Activated CD8-positive, alpha-beta memory T cell treated with anti-CD3 and anti-CD28 coated beads, Interleukin-2, amount 50 U/mL, for 4 hours (primary cell): ENCODE measurements at regions not wholly inside any gene's neighbourhood (a gene's known extent, or its start where the extent isn't known, plus 50 kb on each side); places are given as distances from the start of the nearest gene placed in this dataset.

Experiments used
- DNase-seq: peaks from one replicate; pipeline ENCODE4 v3.0.0-alpha.2; 2020

DNA sequence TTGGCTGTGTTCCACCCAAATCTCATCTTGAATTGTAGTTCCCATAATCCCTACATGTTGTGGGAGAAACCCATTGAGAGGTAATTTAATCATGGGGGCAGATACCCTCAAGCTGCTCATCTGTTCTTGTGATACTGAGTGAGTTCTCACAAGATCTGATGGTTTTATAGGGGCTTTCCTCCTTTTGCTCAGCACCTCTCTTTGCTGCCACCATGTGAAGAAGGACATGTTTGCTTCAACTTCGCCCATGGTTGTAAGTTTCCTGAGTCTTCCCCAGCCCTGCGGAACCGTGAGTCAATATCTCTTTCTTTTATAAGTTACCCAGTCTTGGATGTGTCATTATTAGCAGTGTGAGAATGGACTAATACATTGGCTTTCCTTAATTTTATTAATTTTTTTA, 527.8 kb downstream of the MDFIC start:
- DNase-seq, result no peak

DNA sequence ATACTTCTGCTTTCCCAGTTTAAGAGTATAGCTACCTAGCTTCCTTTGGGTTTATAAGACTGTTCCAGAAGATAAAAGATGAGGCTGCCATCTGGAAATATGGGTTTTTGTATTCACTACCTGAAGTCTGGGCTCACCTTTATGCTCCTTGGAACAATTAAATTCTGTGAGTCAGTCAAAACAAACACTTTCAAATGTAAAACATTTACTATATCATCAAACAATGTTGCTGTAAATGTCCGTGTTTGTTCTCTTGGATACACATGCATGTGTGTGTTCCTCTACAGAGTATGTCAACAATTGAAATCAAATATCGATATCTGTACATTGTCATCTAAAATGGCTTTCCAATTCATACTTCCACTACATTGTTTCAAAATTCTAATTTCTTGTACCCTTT, 525.6 kb downstream of the MDFIC start:
- DNase-seq, result no peak

DNA sequence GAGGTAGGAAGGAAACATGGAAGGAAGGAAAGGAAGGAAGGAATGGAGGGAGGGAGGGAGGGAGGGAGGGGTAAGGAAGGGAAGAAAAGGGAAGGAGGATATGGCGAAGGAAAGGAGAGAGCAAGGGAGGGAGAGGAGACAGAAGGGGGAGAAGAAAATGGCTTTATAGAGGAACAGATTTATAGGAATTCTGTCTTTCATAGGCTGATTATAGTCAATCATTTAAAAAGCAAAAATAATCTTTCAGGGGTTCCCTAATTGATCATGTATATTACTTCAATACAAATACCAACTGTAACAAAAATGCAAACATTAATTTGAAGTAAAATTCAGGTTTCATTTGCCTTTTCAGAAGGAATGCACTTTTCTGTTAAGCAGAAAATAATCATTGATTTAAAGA, 519.1 kb downstream of the MDFIC start:
- DNase-seq, result no peak

GRCh38 chr7:115435178-115435577, 513.3 kb downstream of the MDFIC start:
- no peak for DNase-seq

GRCh38 chr7:115429918-115430317, 508.0 kb downstream of the MDFIC start:
- no peak for DNase-seq

DNA sequence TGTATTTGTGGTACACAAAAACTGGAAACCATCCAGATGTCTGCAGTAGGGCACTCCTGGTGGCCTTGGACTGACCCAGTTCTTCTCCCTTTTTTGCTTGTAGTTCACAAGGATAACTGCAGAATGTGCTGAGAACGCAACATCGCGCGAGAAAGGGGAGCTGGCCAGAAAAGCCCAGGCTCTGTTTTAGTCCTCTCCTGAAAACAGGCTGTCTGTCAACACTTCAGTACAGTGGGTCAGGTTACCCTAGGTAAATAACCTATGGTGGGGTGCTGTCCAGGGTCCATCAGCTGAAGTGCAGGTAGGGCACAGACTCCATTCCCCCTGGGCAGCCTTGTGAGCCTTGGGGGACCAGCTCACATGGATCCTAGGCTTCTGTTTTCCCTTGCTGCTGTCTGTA, 495.8 kb downstream of the MDFIC start:
- no peak for DNase-seq

DNA sequence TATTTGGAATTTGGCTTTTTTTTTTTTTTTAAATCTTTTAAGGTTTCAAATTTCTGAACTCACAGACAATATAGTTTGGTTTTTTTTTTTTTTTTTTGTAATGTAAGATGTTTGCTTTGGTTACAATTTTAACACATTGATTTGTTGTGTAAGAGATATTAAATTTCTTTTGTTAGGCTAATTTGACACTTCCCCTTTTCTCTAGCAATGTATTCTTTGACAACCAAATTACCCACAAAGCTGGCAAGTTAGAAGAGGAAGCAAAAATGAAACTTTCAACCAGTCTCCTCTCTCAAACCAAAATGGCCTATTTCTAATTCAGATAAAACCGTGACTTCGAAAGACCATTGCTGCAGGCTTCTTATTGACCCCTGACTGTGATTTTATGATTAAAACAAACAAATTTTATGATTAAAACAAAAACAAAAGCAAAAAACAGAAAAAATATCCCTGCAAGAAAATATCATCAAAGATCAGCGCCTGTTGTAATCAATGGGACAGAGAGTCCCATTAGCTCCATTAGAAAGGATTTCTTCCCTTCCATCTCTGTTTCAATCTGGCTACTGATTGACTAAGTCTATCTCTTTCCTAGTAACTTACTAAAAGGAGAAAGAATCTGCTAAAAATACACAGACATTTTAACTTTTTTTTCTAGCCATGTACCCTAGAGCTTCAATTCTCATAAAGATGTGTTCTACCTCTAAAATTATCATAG, 489.2 kb downstream of the MDFIC start:
- DNase-seq, result no peak

DNA sequence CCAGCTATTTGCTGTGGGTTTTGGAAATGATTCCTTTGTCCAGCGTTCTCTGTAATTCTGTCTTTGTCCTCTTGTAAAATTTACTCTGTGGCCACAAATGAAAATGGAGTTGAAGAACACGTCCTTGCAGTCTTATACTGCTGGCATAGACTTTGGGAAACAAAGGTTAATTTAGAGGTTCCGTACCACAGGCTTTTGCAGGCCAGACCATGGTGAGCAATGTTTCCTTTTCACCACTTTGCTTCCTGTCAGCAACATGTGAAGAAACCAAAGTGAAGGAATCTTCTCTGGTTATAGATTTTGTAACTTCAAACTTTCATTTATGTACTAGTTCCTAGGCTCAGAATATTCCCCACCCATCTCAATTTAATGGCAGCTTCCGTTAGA, 488.5 kb downstream of the MDFIC start:
- no peak for DNase-seq

DNA sequence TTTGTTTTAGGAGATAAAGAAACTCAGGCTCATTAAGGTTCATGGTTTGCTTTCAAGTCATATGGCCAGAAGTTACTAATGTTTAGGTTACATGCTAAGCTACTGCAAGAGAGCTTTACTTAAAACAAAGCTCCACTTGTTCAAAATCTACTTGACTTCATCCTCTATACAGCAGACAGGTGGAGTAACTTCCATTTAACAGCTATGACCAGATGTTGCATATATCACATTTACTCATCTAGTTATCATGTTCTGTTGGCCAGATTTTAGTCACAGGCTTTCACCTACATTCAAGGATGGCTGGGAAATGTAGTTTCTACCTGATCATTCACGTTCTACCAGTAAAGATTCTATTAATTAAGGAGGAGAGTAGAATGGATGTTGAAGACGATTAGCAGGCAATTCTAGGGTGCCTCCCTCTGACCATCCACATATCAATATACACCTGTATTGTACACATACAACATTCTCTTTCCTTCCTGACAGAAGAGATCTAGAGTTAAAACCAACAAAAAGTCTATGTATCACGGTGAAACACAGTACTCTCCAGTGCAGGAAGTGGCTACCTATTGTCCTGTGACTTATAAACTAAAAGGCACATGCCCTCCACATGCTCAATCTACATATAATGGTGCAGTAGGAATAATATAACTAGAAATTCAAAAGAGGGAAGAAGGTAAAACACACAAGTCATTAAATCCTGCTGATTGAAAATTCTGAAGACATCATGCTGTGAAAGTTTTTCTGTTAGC, 488.0 kb downstream of the MDFIC start:
- DNase-seq, result no peak

- DNase-seq, result no peak
These were observed 484.3 kb downstream of the MDFIC start for GRCh38 chr7:115406219-115406618.

- no peak for DNase-seq
These were observed 465.2 kb downstream of the MDFIC start for GRCh38 chr7:115387137-115387536.

- DNase-seq, result no peak
These were observed 457.4 kb downstream of the MDFIC start for GRCh38 chr7:115379321-115379720.

DNA sequence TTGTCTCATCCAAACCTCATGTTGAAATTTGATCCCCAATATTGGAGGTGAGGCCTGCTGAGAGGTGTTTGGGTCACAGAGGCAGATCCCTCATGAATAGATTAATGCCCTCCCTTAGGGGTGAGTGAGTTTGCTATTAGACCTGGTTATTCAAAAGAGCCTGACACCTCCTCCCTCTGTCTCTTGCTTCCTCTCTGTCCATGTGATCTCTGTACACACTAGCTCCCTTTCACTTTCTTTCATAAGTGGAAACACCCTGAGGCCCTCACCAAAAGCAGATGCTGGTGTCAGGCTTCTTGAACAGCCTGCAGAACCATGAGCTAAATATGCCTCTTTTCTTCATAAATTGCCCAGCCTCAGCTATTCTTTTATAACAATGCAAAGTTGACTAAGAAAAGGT, 447.1 kb downstream of the MDFIC start:
- DNase-seq, result no peak

- DNase-seq, result no peak
These were observed 442.0 kb downstream of the MDFIC start for GRCh38 chr7:115363916-115364315.

- no peak for DNase-seq
These were observed 438.1 kb downstream of the MDFIC start for GRCh38 chr7:115359955-115360354.

GRCh38 chr7:115359119-115359518, 437.2 kb downstream of the MDFIC start:
- DNase-seq, result no peak

DNA sequence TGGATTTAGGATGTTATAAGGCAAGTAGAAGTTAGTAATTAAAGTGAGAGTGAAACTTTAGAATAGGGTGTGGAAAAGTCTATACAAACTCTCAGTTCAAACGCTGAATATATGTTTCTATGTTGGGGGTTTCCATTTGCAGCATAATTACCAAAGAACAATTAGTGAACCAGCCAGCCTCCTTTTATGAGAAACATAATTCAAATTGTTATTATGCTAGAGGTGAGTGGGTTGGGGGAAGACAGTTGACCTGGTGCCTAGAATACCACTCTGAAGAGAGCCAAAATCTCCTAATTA, 435.8 kb downstream of the MDFIC start:
- DNase-seq, result no peak

GRCh38 chr7:115356999-115357702, 435.3 kb downstream of the MDFIC start:
- no peak for DNase-seq

DNA sequence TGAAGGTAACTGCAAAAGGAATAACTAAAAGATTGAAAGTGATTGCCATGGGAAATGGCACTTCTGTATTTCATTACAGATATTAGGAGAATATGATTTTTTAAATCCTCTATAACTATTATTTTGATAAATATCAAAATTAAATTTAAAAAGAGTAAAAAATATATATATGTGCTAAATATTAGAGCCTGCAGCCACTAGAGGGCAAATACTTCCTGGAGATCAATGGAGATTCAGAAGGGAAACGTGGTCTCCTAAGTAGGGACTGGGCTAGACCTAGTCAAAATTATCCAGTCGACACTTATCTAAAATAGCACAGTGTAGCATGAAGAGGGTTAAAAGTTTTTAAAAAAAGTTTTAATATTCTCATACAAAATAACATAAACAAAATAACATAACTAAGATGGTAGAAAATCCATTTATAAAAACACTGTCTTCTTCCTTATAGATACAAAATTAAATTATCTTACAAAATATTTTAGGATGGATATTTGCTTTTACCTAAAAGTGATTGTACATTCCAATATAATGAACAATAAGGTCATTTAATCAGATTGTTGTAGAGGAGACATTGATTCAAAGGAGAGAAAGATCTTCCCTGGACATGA, 434.3 kb downstream of the MDFIC start:
- no peak for DNase-seq

DNA sequence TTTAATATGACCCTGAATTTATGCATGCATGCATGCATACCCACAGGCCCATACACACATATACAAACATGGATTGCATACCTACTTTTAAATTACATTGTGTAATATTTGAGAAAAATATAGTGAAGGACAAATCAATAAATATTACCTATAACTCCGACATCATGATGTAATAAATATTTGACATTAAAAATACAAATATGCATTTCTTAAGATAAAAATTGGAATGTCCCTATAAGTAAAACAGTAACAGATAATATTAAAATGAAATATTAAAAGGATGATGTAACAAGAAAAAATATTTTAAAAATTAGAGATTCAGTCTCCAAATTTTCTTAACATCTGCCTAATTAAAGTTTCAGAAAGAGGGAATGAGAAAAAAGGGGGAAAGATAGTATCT, 433.0 kb downstream of the MDFIC start:
- no peak for DNase-seq

GRCh38 chr7:115352375-115352774, 430.5 kb downstream of the MDFIC start:
- DNase-seq, result no peak

- no peak for DNase-seq
These were observed 428.9 kb downstream of the MDFIC start for GRCh38 chr7:115350764-115351163.

- no peak for DNase-seq
These were observed 427.7 kb downstream of the MDFIC start for GRCh38 chr7:115349635-115350034.

DNA sequence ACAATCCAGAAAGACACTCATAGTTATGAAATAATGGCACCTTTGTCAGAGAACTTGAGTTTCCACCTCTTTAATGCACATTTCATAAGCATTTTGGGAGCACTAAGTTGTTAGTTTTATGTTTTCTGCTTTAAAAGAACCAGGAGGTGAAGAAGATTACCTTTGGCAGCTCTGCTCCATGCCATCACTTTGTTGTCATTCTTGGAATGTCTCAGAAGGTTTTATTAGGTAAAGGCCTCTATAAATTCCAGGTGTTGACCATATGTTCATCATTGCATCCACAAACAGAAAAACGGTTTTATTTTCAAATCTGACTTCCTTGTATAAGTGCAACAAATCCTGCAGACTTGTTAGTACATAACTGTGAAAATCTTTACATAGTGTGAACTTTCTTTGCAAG, 424.8 kb downstream of the MDFIC start:
- DNase-seq, result no peak
